K562 (cell line): ENCODE measurements at regions not wholly inside any gene's neighbourhood (a gene's known extent, or its start where the extent isn't known, plus 50 kb on each side); places are given as distances from the start of the nearest gene placed in this dataset.

Experiments
- EGR1 ChIP-seq: fragments of 450-650 bp; conservative IDR thresholded peaks from 2 replicates; pipeline ENCODE4 v1.6.1; 2017; ENCODE audit warnings: mild to moderate bottlenecking
- HLTF ChIP-seq: fragments of 450-650 bp; IDR thresholded peaks from 2 replicates; pipeline ENCODE4 v1.6.1; 2016
- POU5F1 ChIP-seq: fragments of 150-350 bp; IDR thresholded peaks from 2 replicates; pipeline ENCODE4 v1.6.1; 2014; ENCODE audit warnings: borderline replicate concordance, low read length, low read depth, mild to moderate bottlenecking; ENCODE audit not compliant: partially characterized antibody
- RREB1 ChIP-seq: fragments of 250-450 bp; sonication (Bioruptor Pico); IDR thresholded peaks from 2 replicates; pipeline ENCODE4 v1.4.0; 2020
- SAP30 ChIP-seq: fragments of 200-600 bp; sonication (generic); IDR thresholded peaks from 2 replicates; pipeline ENCODE4 v1.6.1; 2012; ENCODE audit warnings: borderline replicate concordance, low read depth, mild to moderate bottlenecking, moderate library complexity, low read length, control low read depth, inconsistent platforms; ENCODE audit not compliant: insufficient read depth, poor library complexity, severe bottlenecking
- ZEB2 ChIP-seq: fragments of 450-650 bp; IDR thresholded peaks from 2 replicates; pipeline ENCODE4 v1.6.1; 2016
- ZNF3 ChIP-seq: fragments of 250-450 bp; sonication (Bioruptor Pico); IDR thresholded peaks from 2 replicates; pipeline ENCODE4 v1.5.0; 2021; ENCODE audit warnings: mild to moderate bottlenecking, moderate library complexity
- ZNF76 ChIP-seq: fragments of 250-450 bp; sonication (Bioruptor Pico); IDR thresholded peaks from 2 replicates; pipeline ENCODE4 v1.4.0; 2020; ENCODE audit warnings: mild to moderate bottlenecking, moderate library complexity, borderline replicate concordance
- ZZZ3 ChIP-seq: fragments of 450-650 bp; IDR thresholded peaks from 2 replicates; pipeline ENCODE4 v1.6.1; 2016; ENCODE audit warnings: antibody characterized with exemption, mild to moderate bottlenecking, moderate library complexity
- TF ChIP-seq, protein P1 (sequence below): sonication (generic); formaldehyde crosslinking; IDR thresholded peaks from 2 replicates; pipeline ENCODE4 v1.8.0; 2022; ENCODE audit warnings: mild to moderate bottlenecking, missing genetic modification reagents, borderline replicate concordance

DNA sequence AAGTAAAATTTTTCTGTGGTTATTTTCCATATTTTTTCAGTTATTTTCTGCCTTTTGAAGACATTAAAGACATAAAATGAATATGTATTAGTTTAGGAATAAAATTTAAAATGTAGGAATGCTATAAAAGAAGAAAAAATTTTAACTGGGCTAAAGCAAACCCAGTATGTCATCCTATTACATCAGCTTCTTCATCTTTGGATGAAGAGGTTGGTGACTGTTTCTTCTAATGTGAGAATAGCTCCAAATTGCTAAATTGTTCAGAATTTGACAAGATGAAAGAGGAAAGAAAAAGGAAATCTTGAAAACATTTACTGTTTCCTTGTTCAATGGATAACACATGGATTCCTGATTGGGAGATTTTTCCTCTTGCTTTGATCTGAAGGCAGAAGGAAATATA is 52.7 kb upstream of the PZP start (continued):
- TF ChIP-seq, protein P1, sequence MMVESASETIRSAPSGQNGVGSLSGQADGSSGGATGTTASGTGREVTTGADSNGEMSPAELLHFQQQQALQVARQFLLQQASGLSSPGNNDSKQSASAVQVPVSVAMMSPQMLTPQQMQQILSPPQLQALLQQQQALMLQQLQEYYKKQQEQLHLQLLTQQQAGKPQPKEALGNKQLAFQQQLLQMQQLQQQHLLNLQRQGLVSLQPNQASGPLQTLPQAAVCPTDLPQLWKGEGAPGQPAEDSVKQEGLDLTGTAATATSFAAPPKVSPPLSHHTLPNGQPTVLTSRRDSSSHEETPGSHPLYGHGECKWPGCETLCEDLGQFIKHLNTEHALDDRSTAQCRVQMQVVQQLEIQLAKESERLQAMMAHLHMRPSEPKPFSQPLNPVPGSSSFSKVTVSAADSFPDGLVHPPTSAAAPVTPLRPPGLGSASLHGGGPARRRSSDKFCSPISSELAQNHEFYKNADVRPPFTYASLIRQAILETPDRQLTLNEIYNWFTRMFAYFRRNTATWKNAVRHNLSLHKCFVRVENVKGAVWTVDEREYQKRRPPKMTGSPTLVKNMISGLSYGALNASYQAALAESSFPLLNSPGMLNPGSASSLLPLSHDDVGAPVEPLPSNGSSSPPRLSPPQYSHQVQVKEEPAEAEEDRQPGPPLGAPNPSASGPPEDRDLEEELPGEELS (CRISPR knock-in tag): no peak
- TF ChIP-seq HLTF (no peak), ZNF76 (no peak), RREB1 (CRISPR knock-in tag) (no peak), SAP30 (no peak), POU5F1 (no peak), ZZZ3 (no peak), EGR1 (no peak), ZEB2 (no peak), ZNF3 (CRISPR knock-in tag) (no peak)
